ENCODE measurements at regions not wholly inside any gene's neighbourhood (a gene's known extent, or its start where the extent isn't known, plus 50 kb on each side); places are given as distances from the start of the nearest gene placed in this dataset.

DNA sequence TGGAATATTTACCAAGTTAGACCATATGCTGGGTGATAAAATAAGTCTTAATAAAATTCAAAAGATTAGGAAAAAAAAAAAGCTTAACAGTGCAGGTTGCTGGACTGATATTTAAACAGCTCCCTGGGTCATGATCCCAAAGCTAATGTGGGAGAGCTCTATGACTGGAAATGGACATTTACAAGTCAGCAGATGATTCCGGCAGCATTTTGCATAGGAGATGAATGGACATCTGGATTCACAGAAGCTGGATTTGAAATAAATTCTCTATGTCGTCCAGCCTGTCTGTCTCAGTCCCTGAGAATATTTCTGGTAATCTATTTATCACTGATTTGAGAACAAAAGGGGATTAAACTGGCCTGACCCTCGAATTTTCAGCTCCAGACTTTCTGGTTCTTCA, 52.3 kb upstream of the KLHL25 start:
- DNase-seq, result no peak

DNA sequence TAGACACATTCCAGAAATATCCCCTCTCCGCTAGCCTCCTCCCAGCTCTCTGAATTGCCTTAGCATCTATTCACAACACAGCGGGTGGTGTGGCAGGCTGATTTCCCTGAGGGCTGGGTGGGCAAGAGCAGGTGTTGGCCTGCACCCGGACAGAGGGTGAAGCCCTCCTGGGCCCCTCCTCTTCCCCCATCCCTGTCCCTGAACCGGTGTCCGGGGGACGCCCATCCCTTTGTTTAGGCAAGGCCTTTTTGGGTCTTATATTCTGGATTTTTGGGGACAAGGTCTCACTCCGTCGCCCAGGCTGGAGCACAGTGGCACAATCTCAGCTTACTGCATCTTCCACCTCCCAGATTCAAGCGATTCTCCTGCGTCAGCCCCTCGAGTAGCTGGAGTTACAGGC, 55.2 kb upstream of the KLHL25 start:
- no peak for DNase-seq

DNA sequence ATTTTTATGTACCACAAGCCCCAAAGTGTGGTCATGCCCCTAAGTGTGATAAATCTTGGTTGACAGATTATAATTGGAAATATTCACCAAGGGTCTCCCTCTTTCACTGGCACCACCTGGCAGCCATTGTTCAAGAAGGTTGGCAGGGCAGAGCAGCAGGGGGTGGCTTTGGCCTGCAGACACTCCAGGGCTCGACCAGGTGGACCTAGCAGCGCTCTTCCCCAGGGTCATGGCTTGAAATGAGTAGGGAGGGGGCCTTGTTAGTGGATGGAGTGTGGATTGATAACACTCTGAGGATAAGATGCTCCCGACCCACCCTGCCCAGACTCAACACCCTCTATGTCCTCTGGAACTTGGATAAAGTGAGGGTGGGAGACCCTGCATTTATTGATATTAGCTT, 58.2 kb upstream of the KLHL25 start:
- DNase-seq, result no peak

DNA sequence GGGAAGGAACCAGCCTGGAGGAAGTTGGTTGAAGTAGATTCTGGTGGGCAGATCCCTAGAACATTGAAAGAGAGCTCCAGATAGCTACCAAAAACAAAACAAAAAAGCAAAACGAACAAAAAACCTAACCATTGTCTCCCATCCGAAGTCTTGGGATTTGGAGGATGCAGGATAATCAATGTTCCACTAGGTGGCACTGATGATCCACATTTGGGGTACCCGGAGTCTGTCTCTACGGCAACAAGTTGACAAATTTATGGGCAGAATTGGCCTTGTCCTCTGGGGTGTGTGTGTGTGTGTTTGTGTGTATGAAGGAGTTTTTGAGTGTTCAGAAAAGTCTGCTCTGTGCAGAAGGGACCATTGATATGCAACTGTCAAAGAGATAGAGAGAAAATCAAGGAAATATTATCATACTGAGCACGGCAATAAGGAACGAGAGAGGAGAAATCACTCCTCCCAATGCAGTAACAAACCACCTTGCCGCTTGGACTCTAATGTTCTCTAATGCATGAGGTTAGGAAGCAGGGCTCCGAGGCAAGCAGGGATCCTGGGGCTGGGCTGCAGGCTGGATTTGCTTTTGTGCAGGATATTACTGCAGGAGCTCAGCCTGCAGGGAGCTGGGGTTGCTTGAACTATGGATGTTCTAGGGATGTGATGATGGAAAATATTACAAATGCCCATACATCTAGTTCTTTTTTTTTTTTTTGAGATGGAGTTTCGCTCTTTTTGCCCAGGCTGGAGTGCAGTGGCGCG, 59.8 kb upstream of the KLHL25 start:
- DNase-seq, result peak in 1 of 4 experiments; percentile 8

DNA sequence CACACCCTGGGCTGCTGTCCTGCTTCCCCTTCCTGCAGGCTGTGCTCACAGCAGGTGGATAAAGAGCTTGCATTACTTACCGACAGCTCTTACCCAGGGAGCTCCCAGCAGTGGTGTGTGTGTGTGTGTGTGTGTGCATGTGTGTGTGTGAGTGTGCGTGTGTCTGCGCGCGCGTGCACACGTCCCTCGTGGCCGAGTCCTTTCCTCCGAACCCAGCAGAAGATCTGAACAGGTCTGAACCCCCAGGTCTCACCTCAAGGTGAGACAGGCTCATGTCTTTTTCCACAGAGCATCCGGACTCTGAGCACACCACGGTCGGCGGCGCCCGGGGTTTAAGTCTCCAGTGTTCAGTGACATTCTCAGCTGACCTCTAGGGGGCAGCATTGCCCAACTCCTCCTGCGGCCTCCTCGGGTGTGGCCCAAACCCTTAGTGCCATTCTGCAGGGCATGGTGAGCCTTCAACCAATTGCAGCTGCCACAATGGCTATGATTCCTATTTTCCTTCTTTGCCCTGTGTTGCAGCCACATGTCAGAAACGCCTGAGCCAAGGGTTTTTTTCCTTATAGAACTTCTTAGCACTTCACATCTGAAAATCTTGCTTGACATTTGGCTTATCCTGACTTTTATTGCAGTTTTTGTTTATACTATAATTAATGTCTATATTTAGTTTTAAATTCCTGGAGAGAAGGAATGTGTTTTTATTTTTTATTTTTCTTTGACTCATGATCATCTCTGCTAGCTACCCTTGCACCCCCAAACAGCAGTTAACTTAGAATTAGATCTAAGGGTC, 64.1 kb upstream of the KLHL25 start:
- peak; percentile 25 to 63 (median 60) for DNase-seq

DNA sequence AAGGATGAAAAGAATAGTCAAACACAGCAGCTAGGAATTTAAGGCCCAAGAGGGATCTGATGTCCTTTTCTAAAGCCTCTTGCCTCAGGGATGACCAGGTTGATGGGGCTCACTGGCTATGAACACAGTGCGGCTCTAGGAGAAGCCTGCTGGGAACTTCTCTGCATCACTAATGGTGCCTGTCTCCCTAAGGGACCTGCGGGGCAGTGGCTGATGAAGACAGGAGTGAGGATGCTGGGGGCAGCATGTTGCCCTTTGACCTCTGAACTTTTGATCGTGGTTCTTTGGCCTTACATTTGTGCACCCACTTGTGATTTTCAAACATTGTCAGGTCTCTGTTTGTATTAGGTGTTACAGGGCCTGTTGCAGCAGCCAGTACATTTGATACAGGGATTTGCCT, 64.9 kb upstream of the KLHL25 start:
- DNase-seq, result no peak

DNA sequence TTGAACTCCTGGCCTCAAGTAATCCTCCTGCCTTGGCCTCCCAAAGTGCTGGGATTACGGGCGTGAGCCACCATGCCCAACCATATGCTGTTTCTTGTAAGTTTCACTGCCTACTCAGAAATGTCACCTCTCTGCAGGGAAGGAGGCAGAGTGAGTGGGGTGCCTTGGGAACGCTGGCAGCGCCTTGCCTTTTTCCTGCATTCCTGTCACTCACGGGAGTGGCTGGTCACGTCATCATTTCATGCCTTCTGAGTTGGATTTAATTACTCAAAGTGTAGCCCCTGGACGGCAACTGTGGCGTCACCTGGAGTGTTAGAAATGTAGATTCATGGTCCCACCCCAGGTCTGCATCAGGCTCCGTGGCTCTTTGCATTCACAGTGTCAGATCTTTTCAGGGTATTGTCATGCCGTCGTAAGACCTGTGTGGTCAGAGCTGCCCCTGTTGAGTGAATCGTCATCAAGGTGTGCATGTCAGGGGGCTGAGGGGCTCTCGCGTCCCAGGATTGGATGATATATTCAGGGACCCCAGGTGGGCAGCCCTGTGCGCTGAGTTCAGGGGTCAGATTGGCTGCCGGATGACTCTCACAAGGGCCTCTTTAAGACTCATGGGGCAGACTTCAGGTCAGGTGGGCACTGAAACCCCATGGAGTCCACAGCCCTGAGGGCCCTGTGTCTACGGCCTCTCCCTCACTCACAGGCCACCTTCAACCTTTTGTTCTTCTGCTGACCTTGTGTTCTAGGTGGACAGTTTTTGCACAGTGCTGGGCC, 65.9 kb upstream of the KLHL25 start:
- DNase-seq, result no peak

DNA sequence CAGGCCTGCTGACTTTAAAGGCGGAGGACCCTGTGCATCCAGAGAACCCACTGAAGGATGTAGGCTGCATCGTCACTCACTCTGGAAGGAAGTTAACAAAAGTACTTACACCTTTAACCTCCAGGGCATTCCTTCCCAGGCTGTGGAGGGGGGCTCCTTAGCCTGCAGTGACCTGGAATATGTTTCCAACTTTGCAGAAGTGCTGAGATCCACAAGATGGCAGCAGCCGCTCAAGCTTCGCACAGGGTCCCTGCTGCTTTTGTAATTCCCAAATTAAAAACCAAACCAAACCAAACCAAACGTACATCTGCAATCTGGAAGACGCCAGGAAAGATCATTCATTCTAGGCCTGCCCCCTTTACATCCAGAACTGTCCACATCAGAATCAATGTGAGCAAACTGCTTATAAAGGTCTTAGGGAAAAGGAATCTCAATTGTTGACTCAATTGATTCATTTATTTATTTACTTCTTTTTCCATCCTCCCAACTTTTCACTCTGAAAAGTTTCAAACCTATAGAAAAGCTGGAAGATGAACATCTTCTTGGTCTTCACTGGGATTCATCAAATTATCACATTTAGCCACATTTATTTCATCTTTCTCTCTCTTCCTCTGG, 70.5 kb upstream of the KLHL25 start:
- DNase-seq, result no peak

DNA sequence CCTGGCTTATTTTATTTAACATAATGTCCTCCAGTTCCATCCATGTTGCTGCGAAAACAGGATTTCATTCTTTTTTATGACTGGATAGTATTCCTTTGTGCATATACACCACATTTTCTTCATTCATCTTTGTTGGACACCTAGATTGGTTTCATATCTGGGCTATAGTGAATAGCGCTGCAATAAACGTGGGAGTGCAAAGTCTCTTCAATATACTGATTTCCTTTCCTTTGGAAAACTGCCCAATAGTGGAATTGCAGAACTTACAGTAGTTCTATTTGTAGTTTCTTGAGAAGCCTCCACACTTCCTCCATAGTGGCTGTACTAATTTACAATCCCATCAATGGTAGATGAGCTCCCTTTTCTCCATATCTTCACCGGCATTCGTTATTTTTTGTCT, 72.5 kb upstream of the KLHL25 start:
- no peak for DNase-seq

DNA sequence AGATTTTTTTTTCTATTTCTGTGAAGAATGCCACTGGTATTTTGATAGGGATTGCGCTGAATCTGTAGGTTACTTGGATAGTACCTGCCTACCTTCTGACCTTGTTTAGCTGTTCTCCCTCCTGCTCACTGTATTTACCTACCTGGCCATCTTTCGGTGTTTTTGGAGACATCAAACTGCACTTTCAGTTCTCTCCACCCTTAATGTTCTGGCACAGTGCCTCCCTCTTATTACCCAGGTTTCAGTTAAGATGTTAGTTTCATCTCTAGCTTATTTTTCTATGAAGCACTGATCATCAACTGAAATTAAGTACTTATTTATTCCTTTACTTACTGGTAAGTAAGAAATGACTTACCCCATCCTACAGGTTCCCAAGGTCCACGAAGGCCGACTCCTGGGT, 74.4 kb upstream of the KLHL25 start:
- no peak for DNase-seq

DNA sequence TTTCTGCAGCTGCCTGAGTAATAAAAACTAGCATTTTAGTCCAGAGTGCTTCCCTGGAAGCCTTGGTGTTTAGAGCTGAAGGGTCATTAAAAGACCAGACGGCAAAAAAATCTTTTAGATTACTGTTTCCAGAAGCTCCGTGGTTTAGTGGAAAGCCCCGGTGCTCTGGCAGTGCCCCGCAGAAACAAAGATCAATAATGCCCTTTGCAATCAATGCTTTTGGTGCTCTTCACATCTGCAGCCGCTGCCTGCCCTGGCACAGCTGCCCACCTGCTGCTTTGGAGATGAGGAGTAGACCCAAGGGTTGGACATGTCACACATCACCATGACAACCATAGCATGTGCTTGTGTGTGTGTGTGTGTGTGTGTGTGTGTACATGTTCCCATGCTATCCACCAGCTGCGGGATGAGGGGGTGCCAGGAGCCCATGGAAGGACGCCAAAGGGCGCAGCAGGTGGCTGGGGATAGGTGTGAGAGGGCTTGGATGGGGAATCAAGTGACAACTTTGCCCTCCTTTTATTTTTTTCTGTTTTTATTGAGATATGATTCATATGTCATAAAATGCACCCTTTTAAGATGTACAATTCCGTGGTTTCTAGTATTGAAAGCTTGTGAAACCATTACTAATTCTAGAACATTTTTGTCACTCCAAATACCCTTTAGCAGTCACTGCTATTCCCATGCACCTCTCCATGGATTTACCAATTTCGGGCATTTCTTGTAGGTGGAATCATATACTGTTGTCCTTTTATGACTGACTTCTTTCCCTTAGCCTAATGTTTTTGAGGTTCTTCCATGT, 75.7 kb upstream of the KLHL25 start:
- DNase-seq, result no peak

DNA sequence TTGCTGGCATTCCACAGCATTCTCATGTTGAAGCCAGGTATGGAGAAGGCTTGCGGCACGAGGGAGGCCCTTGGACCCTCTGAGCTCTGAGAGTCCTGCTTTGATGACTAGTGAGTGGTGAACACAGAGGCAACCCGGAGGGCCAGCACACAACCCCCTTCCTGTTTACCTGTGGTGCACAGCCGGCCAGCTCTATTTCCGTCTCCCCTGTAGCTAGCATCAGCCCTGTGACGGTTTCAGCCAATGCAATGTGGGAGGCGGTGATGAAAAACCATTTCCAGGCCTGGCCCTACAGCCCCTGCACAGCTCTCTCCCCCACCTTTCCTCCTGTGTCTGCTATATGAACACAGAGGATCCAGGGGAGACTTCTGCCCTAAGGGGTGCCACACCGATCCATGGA, 76.8 kb upstream of the KLHL25 start:
- no peak for DNase-seq

DNA sequence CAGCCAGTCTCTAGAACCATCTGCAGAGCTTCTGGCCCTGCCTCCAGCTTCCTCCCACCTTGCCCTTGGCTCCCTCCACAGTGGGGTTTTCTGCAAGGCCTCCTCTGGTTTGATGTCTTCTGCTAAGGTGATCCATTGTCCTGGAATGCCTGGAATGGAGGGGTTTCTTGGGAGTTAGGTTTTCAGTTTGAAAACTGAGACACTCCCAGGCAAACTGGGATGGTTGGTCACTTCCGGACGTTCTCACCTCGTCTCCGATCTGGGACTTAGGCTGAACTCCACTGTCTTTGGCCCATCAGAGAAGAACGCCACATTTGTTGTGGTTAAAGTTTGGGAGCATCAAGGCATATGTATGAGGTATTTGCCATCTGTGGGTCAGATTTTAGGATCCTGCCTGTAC, 77.4 kb upstream of the KLHL25 start:
- no peak for DNase-seq

DNA sequence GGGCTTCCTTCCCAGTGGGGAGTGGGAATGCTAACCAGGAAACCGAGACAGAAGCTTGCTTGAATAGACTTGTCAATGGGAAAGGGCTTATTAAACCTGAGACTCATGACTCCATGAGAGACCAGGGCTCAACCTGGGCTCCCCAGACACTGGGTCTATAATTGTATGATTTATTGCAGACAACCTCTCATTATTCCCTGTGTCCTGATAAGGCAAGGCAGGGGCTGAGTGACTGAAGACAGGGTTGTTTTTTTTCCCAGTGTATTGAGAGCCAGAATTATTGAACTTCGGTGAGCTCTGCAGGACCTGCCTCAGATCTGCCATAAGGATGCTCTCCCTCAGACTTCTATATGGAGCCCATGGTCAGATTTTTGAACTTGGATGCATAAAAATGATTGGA, 79.5 kb upstream of the KLHL25 start:
- DNase-seq, result no peak

DNA sequence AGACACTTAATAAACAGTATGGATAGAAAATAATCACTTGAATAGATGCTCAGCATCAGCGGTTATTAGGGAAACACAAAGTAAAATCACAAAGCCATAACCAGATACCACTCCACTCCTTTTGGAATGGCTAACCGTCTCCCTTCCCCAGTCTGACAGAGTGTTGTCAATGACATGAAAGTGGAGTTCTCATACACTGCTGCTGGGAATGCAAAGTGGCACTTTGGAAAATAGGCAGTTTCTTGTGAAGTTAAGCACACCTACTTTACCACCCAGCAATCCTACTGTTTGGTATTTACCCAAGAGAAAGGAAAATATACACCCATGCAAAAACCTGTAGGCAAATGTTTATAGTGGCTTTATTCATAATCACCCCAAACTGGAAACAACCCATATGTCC, 81.0 kb upstream of the KLHL25 start:
- no peak for DNase-seq

DNA sequence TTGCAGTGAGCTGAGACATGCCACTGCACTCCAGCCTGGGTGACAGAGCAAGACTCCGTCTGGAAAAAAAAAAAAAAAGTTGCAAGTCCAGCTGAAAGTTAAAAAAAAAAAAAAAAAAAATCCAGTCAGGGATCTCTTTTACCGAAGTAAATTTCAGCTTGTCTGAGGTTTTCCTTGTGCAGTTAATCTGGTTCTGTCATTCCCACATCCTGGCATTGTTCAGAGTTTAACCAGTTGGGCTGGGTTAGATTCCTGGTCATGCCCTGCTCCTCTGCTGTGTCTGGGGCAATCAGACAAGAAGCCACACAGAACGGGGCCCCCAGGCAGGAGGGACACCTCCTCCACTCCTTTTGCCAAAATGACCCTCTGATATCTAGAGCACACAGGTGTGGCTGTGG, 84.1 kb upstream of the KLHL25 start:
- DNase-seq, result no peak

DNA sequence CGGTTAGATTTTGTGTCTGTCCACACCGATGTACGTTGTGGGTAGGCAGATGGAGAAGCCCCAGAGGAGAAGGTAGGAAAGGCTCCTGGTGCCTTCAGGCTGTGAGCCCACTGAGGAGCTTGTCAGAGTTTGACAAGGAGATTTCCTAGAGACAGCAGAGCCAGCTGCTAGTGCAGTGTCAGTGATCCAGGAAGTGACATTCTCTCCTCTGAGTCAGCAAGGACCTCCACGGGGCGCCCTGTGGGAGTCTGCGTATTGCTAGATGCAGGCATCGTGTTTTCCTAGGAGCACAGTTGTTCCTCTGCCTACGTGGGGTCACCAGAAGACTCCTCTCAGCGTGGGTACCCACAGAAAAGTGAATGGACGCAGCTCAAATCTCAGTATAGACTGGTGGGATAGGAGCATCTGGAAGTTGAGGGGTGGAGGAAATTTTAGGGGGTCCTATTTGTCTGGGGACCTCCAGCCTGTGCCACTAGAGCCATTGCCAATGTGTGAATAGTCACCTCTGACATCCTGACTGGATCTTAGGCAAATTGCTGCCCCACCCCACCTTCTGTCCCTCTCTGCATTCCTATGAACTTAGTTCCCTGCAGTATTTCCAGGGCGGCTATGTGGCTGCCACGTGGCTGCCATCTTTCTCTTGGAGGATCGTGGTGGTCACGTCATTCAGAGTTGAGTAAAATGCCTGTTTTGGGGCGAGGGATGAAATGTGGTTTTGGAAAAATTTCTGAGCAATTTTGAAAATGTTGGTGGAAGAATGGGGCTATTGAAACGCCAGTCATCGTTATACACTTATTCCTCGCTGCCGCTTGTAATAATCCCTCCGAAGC, 84.8 kb upstream of the KLHL25 start:
- no peak for DNase-seq

DNA sequence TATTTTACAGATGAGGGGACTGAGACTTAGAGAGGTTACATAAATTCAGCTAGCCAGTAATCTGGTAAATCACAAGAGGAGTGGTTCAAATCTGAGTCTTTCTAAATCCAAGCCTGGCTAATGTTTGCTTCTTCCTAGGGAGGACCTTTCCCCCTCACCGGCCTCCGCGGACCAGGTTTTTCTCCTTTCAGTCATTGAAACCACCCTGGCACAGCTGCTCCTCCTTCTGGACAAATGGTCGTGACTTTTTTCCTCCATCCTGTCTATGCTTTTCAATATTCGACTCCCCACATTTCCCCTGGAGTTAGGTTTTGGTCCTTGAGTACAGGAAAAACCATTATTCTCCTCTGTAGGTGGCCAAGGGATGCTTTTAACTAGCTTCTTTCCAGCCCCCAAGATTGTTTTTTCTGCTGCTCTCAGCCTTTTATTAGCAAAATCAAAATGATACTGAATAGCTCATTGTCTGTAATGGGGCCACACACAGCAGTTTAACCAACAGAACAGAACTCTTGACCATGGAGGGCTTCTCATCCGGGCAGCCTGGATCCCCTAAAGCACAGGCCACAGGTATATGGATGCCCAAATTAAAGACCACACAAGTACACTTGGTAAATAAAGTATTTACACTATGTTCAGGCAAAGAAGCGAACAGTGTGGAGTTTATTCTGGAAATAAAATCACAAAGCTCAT, 85.9 kb upstream of the KLHL25 start:
- DNase-seq, result no peak

DNA sequence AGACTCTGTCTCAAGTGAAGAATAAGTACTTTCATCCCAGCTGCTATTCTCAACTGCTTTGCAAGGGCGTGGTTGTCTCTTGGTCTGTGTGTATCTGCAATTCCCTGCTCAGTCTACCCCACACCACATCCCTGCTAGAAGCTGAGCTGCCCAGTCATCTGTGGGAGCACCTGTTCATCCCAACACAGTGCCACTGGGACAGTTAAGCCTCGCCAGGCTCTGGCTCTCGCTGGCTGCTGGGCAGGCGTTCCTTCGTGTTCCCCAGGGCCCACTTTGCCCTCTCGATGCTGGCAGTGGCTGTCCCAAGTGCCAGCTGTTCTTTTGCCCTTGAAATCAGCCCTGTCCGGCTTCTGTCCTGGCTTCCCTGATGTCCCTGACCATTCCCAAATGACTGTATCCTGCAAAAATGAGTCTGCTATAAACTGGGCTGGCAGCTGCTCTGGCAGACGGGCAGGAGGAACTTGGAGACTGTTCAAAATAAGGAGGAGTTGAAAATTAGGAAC, 91.6 kb upstream of the KLHL25 start:
- DNase-seq, result no peak

DNA sequence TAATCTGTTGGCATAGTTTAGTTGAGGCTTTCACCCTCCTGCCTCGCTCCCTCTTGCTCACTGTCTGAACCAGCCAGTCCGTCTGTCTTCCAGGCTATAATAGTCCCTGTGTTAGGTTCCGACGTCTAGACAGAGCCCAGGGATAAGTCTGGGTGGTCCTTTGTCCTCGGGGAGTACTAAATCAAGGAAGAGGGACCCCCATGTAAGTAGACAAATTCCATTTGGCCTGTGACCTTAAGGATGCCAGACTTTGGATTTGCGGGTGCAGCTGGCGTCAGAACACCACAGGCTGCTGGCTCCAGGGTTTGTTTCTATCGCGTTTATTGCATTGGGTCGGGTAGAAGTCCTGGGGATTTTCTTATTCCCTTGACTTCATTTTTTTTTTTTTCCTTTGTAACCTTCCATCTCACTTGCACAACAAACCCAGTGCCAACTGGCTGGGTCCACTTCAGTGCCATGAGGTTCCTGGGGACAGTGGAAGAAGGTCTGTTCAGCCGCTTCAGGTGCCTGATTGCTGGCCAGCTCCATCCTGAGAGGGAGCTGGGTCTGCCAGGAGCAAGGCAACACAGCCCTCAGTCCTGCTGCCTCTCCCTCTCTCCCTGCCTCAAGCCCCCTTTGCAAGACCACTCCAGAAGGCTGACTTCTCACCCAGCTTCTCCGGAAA, 95.4 kb upstream of the KLHL25 start:
- DNase-seq, result no peak

Data from activated naive CD4-positive, alpha-beta T cell (primary cell).